ENCODE measurements at regions not wholly inside any gene's neighbourhood (a gene's known extent, or its start where the extent isn't known, plus 50 kb on each side); places are given as distances from the start of the nearest gene placed in this dataset.

DNA sequence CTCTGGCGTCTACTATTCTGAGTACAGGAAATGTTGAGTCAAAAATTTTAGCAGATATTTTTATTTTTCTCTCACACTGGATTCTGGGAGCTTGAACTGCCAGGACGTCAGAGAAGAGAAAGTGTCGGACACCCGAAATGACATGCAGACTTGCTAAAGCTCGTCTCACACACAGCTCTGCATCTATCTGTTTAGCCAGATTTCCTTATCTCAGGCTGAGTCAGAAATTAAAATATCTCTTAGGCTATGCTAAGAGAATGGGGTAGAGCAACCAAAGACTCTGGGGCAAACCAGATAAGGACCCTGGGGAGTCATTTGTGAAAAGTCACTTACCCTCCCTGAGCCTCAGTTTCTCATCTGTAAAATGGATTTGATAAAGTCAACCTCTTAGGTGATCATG is 1124.1 kb downstream of the VRK1 start:
- H3K36me3 ChIP-seq (ENCODE audit: control insufficient read depth in 3 of 3, insufficient read depth in 2 of 3, low read depth in 1 of 3, low read length in 3 of 3): no peaks in the 10 kb centered on the region
- no peak for DNase-seq
- no peaks in the 10 kb centered on the region for H3K9me3 ChIP-seq (ENCODE audit: control insufficient read depth in 2 of 2, insufficient read depth in 1 of 2, low read depth in 1 of 2, low read length in 1 of 2)
- no peak for FAIRE-seq
- WGBS, 3 donors: 44 to 63% (median 58%) methylated on average over 5 of the region's 5 CpGs
- no peaks in the 10 kb centered on the region for H3K4me1 ChIP-seq (ENCODE audit: control insufficient read depth in 3 of 3, insufficient read depth in 2 of 3, low read depth in 1 of 3, low read length in 2 of 3)
- no peaks in the 10 kb centered on the region for H3K27me3 ChIP-seq (ENCODE audit: control insufficient read depth in 3 of 3, insufficient read depth in 3 of 3, low read length in 3 of 3)
- H3K27ac ChIP-seq (ENCODE audit: low read depth in 1 of 3, low read length in 2 of 3): no peak overlapping the region
- H3K4me3 ChIP-seq (ENCODE audit: low read depth in 1 of 3, low read length in 3 of 3): no peak overlapping the region

DNA sequence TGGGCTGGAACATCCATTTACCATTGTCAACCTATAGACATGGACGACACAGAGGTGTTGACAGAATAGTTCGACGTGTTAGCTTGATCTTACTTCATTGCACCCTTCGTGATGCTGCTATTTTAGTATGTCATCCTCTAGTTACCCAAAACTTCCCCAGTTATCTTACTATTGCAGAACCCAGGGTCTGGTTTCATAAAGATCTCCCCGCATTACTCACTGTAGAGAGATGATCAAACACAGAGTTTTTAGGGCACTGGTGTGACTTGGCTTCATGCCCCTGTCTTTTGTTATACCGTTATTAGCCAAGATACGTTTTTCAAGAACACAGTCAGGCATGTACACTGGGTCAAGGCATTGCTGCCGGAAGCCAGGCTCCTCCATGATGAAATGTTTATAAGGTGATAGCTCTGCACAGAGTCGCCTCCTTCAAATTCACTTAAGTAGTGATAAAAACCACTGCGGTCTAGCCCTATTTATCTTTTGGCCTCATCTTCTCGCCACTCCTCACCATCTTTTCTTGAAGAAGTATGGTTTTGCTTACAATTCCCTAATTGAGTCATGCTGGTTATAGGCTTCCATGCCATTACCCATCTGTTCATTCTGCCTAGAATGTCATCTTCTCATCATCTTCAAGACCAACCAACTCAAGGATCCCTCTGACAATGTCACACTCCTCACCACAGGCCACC is 1127.9 kb downstream of the VRK1 start:
- H3K27me3 ChIP-seq (ENCODE audit: control insufficient read depth in 3 of 3, insufficient read depth in 3 of 3, low read length in 3 of 3): no peaks in the 10 kb centered on the region
- H3K36me3 ChIP-seq (ENCODE audit: control insufficient read depth in 3 of 3, insufficient read depth in 2 of 3, low read depth in 1 of 3, low read length in 3 of 3): no peaks in the 10 kb centered on the region
- H3K4me1 ChIP-seq (ENCODE audit: control insufficient read depth in 3 of 3, insufficient read depth in 2 of 3, low read depth in 1 of 3, low read length in 2 of 3): no peaks in the 10 kb centered on the region
- no peaks in the 10 kb centered on the region for H3K9me3 ChIP-seq (ENCODE audit: control insufficient read depth in 2 of 2, insufficient read depth in 1 of 2, low read depth in 1 of 2, low read length in 1 of 2)
- DNase-seq (no peak), FAIRE-seq (no peak)
- no peak overlapping the region for H3K4me3 ChIP-seq (ENCODE audit: low read depth in 1 of 3, low read length in 3 of 3)
- no peak overlapping the region for H3K27ac ChIP-seq (ENCODE audit: low read depth in 1 of 3, low read length in 2 of 3)
- 76 to 88% (median 87%) methylated on average over 11 of the region's 11 CpGs for WGBS, 3 donors

DNA sequence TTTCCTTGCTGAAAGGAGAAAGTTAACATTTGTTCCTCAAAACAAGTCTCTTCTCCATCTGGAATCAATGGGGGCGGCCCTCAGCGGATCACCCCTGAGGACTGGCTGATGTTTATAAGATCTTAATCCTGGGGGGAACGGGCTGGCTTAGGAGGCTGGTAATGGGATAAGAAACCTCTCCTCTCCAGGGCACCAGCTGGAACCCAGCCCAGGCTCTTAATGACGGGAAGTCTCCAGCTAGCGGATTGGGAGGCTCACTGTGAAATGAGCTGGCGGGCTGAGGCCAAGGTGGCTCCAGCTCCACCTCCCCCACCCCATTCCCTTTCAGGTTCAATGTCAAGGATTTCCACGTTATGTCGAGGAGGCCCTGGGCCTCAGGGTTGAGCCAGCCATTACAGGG is 1133.0 kb downstream of the VRK1 start:
- DNase-seq (no peak), FAIRE-seq (no peak)
- H3K27me3 ChIP-seq (ENCODE audit: control insufficient read depth in 3 of 3, insufficient read depth in 3 of 3, low read length in 3 of 3): no peaks in the 10 kb centered on the region
- no peak overlapping the region for H3K4me3 ChIP-seq (ENCODE audit: low read depth in 1 of 3, low read length in 3 of 3)
- H3K27ac ChIP-seq (ENCODE audit: low read depth in 1 of 3, low read length in 2 of 3): no peak overlapping the region
- no peaks in the 10 kb centered on the region for H3K9me3 ChIP-seq (ENCODE audit: control insufficient read depth in 2 of 2, insufficient read depth in 1 of 2, low read depth in 1 of 2, low read length in 1 of 2)
- H3K36me3 ChIP-seq (ENCODE audit: control insufficient read depth in 3 of 3, insufficient read depth in 2 of 3, low read depth in 1 of 3, low read length in 3 of 3): no peaks in the 10 kb centered on the region
- 78 to 86% (median 86%) methylated on average over 8 of the region's 8 CpGs for WGBS, 3 donors
- H3K4me1 ChIP-seq (ENCODE audit: control insufficient read depth in 3 of 3, insufficient read depth in 2 of 3, low read depth in 1 of 3, low read length in 2 of 3): no peaks in the 10 kb centered on the region

DNA sequence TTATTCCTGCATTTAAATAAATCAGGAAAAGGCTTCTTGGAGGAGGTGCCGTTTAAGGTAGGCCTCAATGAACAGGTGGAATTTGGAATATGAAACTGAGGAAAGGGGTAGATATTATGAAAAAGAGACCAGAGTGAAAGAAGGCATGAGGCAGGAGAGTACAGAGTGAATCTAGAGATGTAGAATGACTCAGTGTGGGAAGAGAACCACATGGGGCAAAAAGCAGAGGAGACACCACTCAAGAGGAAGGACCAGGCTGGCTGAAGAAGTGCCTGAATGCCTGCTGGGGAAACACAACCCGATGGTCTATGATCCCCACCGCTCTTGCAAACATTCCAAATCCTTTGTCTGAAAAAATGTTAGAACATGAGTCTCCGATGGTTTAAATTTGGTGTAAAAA is 1134.1 kb downstream of the VRK1 start:
- H3K27ac ChIP-seq (ENCODE audit: low read depth in 1 of 3, low read length in 2 of 3): no peak overlapping the region
- no peaks in the 10 kb centered on the region for H3K9me3 ChIP-seq (ENCODE audit: control insufficient read depth in 2 of 2, insufficient read depth in 1 of 2, low read depth in 1 of 2, low read length in 1 of 2)
- 82 to 89% (median 84%) methylated on average over 4 of the region's 4 CpGs for WGBS, 3 donors
- H3K36me3 ChIP-seq (ENCODE audit: control insufficient read depth in 3 of 3, insufficient read depth in 2 of 3, low read depth in 1 of 3, low read length in 3 of 3): no peaks in the 10 kb centered on the region
- DNase-seq: no peak
- no peaks in the 10 kb centered on the region for H3K4me1 ChIP-seq (ENCODE audit: control insufficient read depth in 3 of 3, insufficient read depth in 2 of 3, low read depth in 1 of 3, low read length in 2 of 3)
- H3K27me3 ChIP-seq (ENCODE audit: control insufficient read depth in 3 of 3, insufficient read depth in 3 of 3, low read length in 3 of 3): no peaks in the 10 kb centered on the region
- no peak overlapping the region for H3K4me3 ChIP-seq (ENCODE audit: low read depth in 1 of 3, low read length in 3 of 3)
- no peak for FAIRE-seq

DNA sequence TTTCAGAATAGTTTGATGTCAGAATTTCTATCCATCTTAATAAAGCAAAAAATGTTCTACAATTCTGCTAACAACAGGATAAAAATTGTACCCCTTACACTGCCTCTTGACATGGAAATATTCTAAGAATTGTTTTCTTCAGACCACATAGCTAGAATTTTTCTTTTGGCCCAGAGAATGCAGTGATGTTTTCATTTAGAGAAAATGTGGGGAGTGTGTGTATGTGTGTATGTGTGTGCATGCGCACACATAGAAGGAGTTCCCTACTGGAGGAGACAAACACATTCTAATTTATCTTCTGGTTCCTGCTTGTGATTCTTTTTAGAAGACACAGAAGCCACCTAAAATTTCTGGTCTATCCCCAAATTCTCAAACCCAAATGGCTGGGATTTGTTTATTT is 1145.7 kb downstream of the VRK1 start:
- DNase-seq (no peak), FAIRE-seq (no peak)
- Histone ChIP-seq H3K9me3 (ENCODE audit: control insufficient read depth in 2 of 2, insufficient read depth in 1 of 2, low read depth in 1 of 2, low read length in 1 of 2) (no peaks in the 10 kb centered on the region), H3K27ac (ENCODE audit: low read depth in 1 of 3, low read length in 2 of 3) (no peak overlapping the region), H3K36me3 (ENCODE audit: control insufficient read depth in 3 of 3, insufficient read depth in 2 of 3, low read depth in 1 of 3, low read length in 3 of 3) (no peaks in the 10 kb centered on the region), H3K27me3 (ENCODE audit: control insufficient read depth in 3 of 3, insufficient read depth in 3 of 3, low read length in 3 of 3) (no peaks in the 10 kb centered on the region), H3K4me3 (ENCODE audit: low read depth in 1 of 3, low read length in 3 of 3) (no peak overlapping the region), H3K4me1 (ENCODE audit: control insufficient read depth in 3 of 3, insufficient read depth in 2 of 3, low read depth in 1 of 3, low read length in 2 of 3) (no peaks in the 10 kb centered on the region)
- 38 to 96% (median 91%) methylated on average over 1 of the region's 1 CpG for WGBS, 3 donors

DNA sequence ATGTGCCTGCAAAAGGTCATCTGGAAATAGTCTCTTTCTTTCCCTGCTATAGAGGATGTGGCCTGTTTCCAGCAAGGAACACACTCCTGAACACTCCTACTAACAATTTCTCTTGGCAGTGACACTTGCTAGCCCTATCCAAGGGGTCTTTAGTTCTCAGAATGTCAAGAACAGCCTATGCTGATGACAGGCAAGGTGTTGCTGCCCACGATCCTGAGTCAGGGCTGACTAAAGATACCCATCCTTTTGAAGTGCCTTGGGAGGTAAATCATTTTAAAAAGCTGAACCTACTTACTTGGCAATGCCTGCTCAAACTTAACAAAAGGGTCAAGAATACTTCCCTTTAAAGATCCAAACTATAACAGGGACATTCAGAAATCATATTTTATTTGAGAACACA is 1146.4 kb downstream of the VRK1 start:
- DNase-seq (no peak), FAIRE-seq (no peak)
- Histone ChIP-seq H3K27me3 (ENCODE audit: control insufficient read depth in 3 of 3, insufficient read depth in 3 of 3, low read length in 3 of 3) (no peaks in the 10 kb centered on the region), H3K4me3 (ENCODE audit: low read depth in 1 of 3, low read length in 3 of 3) (no peak overlapping the region), H3K36me3 (ENCODE audit: control insufficient read depth in 3 of 3, insufficient read depth in 2 of 3, low read depth in 1 of 3, low read length in 3 of 3) (no peaks in the 10 kb centered on the region), H3K4me1 (ENCODE audit: control insufficient read depth in 3 of 3, insufficient read depth in 2 of 3, low read depth in 1 of 3, low read length in 2 of 3) (no peaks in the 10 kb centered on the region), H3K9me3 (ENCODE audit: control insufficient read depth in 2 of 2, insufficient read depth in 1 of 2, low read depth in 1 of 2, low read length in 1 of 2) (no peaks in the 10 kb centered on the region), H3K27ac (ENCODE audit: low read depth in 1 of 3, low read length in 2 of 3) (no peak overlapping the region)
- 53 to 76% (median 56%) methylated on average over 1 of the region's 1 CpG for WGBS, 3 donors

DNA sequence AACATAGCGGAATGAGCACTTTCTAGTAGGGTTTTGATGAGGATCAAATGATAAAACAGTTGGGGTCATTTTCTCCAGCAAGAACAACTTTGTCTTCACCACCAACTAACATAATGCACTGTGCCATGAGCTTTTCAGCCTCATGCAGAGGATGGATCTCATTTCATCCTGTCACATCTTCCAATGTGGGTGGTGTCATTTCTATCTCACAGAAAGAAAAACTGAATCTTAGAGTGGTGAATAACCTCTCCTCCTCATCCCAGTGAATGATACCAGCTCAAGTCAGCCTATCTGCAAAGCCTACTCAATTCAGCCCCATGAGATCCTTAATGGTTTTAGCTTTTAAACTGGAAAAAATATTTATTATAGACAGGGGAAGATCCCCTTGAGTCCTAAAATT is 1147.2 kb downstream of the VRK1 start:
- H3K4me1 ChIP-seq (ENCODE audit: control insufficient read depth in 3 of 3, insufficient read depth in 2 of 3, low read depth in 1 of 3, low read length in 2 of 3): no peaks in the 10 kb centered on the region
- no peaks in the 10 kb centered on the region for H3K27me3 ChIP-seq (ENCODE audit: control insufficient read depth in 3 of 3, insufficient read depth in 3 of 3, low read length in 3 of 3)
- H3K27ac ChIP-seq (ENCODE audit: low read depth in 1 of 3, low read length in 2 of 3): no peak overlapping the region
- DNase-seq: no peak
- H3K36me3 ChIP-seq (ENCODE audit: control insufficient read depth in 3 of 3, insufficient read depth in 2 of 3, low read depth in 1 of 3, low read length in 3 of 3): no peaks in the 10 kb centered on the region
- no peak overlapping the region for H3K4me3 ChIP-seq (ENCODE audit: low read depth in 1 of 3, low read length in 3 of 3)
- WGBS, 3 donors: 83 to 98% (median 96%) methylated on average over 1 of the region's 1 CpG
- no peak for FAIRE-seq
- H3K9me3 ChIP-seq (ENCODE audit: control insufficient read depth in 2 of 2, insufficient read depth in 1 of 2, low read depth in 1 of 2, low read length in 1 of 2): no peaks in the 10 kb centered on the region

DNA sequence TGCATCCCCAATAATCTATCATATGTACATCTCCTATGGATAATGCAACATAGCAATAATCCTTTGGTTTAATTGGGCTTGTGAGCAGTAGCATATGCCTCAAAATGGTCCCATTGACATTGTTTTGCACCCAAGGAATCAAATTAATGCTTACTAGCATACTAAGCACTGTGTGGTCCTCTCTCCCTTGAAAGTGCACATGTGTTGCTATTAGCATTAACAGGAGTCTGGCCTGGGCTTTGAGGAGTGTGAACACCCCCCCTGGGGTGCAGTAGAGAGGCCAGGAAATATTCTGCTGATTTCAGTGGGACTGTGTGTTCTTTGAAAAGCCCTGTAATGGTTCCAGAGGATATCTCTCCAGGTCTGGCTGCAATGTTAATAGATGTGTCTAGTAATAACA is 1148.4 kb downstream of the VRK1 start:
- H3K9me3 ChIP-seq (ENCODE audit: control insufficient read depth in 2 of 2, insufficient read depth in 1 of 2, low read depth in 1 of 2, low read length in 1 of 2): no peaks in the 10 kb centered on the region
- H3K4me3 ChIP-seq (ENCODE audit: low read depth in 1 of 3, low read length in 3 of 3): no peak overlapping the region
- no peak for DNase-seq
- no peaks in the 10 kb centered on the region for H3K4me1 ChIP-seq (ENCODE audit: control insufficient read depth in 3 of 3, insufficient read depth in 2 of 3, low read depth in 1 of 3, low read length in 2 of 3)
- no peaks in the 10 kb centered on the region for H3K36me3 ChIP-seq (ENCODE audit: control insufficient read depth in 3 of 3, insufficient read depth in 2 of 3, low read depth in 1 of 3, low read length in 3 of 3)
- no peaks in the 10 kb centered on the region for H3K27me3 ChIP-seq (ENCODE audit: control insufficient read depth in 3 of 3, insufficient read depth in 3 of 3, low read length in 3 of 3)
- H3K27ac ChIP-seq (ENCODE audit: low read depth in 1 of 3, low read length in 2 of 3): no peak overlapping the region
- FAIRE-seq: no peak

DNA sequence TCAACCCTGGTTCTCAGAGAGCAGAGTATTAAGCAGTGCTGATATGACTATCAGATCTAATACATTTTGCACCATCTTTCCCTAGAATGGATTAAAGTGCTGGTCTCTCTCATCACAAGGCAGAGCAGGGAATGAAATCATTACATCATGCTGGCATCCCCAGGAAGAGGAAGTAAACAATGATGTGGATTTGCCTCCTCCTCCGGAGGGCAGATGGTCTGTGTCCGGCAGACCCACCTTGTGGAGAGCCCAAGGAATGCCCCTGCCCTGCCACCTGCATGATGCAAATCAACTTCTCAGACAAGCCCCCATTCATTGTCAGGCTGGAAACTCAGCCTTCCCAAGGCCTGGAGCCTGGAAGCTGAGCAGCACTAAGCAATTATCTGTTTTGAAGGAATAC is 1149.1 kb downstream of the VRK1 start:
- DNase-seq: no peak
- no peaks in the 10 kb centered on the region for H3K27me3 ChIP-seq (ENCODE audit: control insufficient read depth in 3 of 3, insufficient read depth in 3 of 3, low read length in 3 of 3)
- 28 to 59% (median 55%) methylated on average over 2 of the region's 2 CpGs for WGBS, 3 donors
- H3K36me3 ChIP-seq (ENCODE audit: control insufficient read depth in 3 of 3, insufficient read depth in 2 of 3, low read depth in 1 of 3, low read length in 3 of 3): no peaks in the 10 kb centered on the region
- no peak overlapping the region for H3K27ac ChIP-seq (ENCODE audit: low read depth in 1 of 3, low read length in 2 of 3)
- no peaks in the 10 kb centered on the region for H3K9me3 ChIP-seq (ENCODE audit: control insufficient read depth in 2 of 2, insufficient read depth in 1 of 2, low read depth in 1 of 2, low read length in 1 of 2)
- no peaks in the 10 kb centered on the region for H3K4me1 ChIP-seq (ENCODE audit: control insufficient read depth in 3 of 3, insufficient read depth in 2 of 3, low read depth in 1 of 3, low read length in 2 of 3)
- FAIRE-seq: no peak
- no peak overlapping the region for H3K4me3 ChIP-seq (ENCODE audit: low read depth in 1 of 3, low read length in 3 of 3)
